NT2/D1 (cell line): ENCODE measurements at regions not wholly inside any gene's neighbourhood (a gene's known extent, or its start where the extent isn't known, plus 50 kb on each side); places are given as distances from the start of the nearest gene placed in this dataset.

Source experiments
- YY1 ChIP-seq: IDR thresholded peaks from 2 replicates; pipeline ENCODE4 v1.6.1; 2011; ENCODE audit not compliant: insufficient read length, insufficient read depth
- ZNF274 ChIP-seq: IDR thresholded peaks from 2 replicates; pipeline ENCODE4 v1.6.1; 2011; ENCODE audit warnings: mild to moderate bottlenecking, low read depth, low read length

- TF ChIP-seq ZNF274 (no peak), YY1 (no peak)
These were observed 126.0 kb upstream of the HDAC4 start for GRCh38 chr2:239526666-239527415.
